ENCODE measurements at regions not wholly inside any gene's neighbourhood (a gene's known extent, or its start where the extent isn't known, plus 50 kb on each side); places are given as distances from the start of the nearest gene placed in this dataset.

GRCh38 chr3:106172780-106173179 lies 304.0 kb upstream of the CBLB start:
- TF ChIP-seq POLR2AphosphoS5 (IDR thresholded peaks at IDR 0.05; ENCODE audit: low read depth, low read length) (no peak), POLR2A (IDR thresholded peaks at IDR 0.05; ENCODE audit: low read depth, low read length) (no peak), TAF1 (IDR thresholded peaks at IDR 0.05; ENCODE audit: borderline replicate concordance, low read depth, low read length) (no peak)

Data from GM12892 (cell line).